Transverse colon (tissue), 3 donors: ENCODE measurements at regions not wholly inside any gene's neighbourhood (a gene's known extent, or its start where the extent isn't known, plus 50 kb on each side); places are given as distances from the start of the nearest gene placed in this dataset.

Experiments used
- EP300 ChIP-seq: sonication (generic); formaldehyde crosslinking; IDR thresholded peaks from one replicate; pipeline ENCODE4 v1.6.1; 2017; ENCODE audit warnings: antibody characterized with exemption, low read depth
- POLR2AphosphoS5 ChIP-seq, 3 donors: sonication (generic); formaldehyde crosslinking; IDR thresholded peaks; one replicate each; pipeline ENCODE4 v1.6.1; 2016; ENCODE audit warnings: antibody characterized with exemption in 3 of 3

GRCh38 chr4:153036931-153037482 lies 100.9 kb downstream of the FHDC1 start:
- no peak for TF ChIP-seq POLR2AphosphoS5 (IDR thresholded peaks at IDR 0.05)
- TF ChIP-seq EP300, result no peak
